Left lung (tissue), 4 donors: ENCODE measurements at regions not wholly inside any gene's neighbourhood (a gene's known extent, or its start where the extent isn't known, plus 50 kb on each side); places are given as distances from the start of the nearest gene placed in this dataset.

Experiments
- ATAC-seq: fragments of 200-7000 bp; cut with Tn5 transposase; one replicate; pipeline ENCODE4 v1.9.1; 2020; ENCODE audit warnings: moderate library complexity
- DNase-seq, 4 donors: peaks; one replicate each; pipeline ENCODE4 v3.0.0-alpha.2; 2013 to 2020
- H3K27ac ChIP-seq, 2 donors: fragments of 200-600 bp; sonication (generic) in 1 of 2; one replicate each; pipeline versions ENCODE4 v1.5.0 to v1.8.0; 2020 to 2021
- H3K27me3 ChIP-seq, 2 donors: fragments of 200-600 bp; sonication (generic) in 1 of 2; one replicate each; pipeline versions ENCODE4 v1.5.0 to v1.8.0; 2020 to 2021
- H3K36me3 ChIP-seq, 2 donors: fragments of 200-600 bp; sonication (generic) in 1 of 2; one replicate each; pipeline versions ENCODE4 v1.5.0 to v1.8.0; 2020 to 2021
- H3K4me1 ChIP-seq, 2 donors: fragments of 200-600 bp; one replicate each; pipeline ENCODE4 v1.8.0; 2021
- H3K4me3 ChIP-seq, 2 donors: fragments of 200-600 bp; sonication (generic) in 1 of 2; one replicate each; pipeline versions ENCODE4 v1.5.0 to v1.8.0; 2020 to 2021; ENCODE audit warnings: mild to moderate bottlenecking in 1 of 2
- H3K9me3 ChIP-seq, 2 donors: fragments of 200-600 bp; sonication (generic) in 1 of 2; one replicate each; pipeline versions ENCODE4 v1.5.0 to v1.8.0; 2020 to 2021
- intact Hi-C, 2 donors: fragments of 100-400 bp; cut with DNase I; formaldehyde crosslinking; loops; one replicate each; pipeline versions ENCODE4 v1.11.2 to v1.14.2; 2022
- TF ChIP-seq, protein P1 (sequence below), 2 donors: fragments of 200-600 bp; sonication (generic) in 1 of 2; IDR thresholded peaks; one replicate each; pipeline versions ENCODE4 v1.5.0 to v1.8.0; 2021; ENCODE audit warnings: antibody characterized with exemption in 2 of 2
- donor health status: DM: no; HTN: yes; CAD: no.
- donor health status: DM: no; HTN: no; CAD: no.

DNA sequence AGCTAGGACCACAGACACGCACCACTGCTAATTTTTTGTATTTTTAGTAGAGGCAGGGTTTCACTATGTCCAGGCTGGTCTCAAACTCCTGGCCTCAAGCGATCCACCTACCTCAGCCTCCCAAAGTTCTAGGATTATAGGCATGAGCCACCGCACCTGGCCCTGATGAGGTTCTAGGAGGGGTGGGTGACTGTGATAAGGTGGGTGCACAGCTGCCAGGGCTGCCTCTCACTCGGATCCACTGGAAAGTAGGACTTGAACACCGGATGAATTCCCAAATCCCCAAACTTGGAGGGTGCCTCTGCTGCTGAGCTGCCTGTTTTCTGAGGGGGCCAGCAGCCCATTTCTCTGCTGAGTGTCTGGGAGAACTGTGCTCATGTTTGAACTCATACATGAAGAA lies 68.2 kb upstream of the PARP1 start:
- DNase-seq, result no peak
- Histone ChIP-seq H3K4me1 (no peaks in the 10 kb centered on the region), H3K36me3 (no peaks in the 10 kb centered on the region), H3K4me3 (no peak overlapping the region), H3K27me3 (no peaks in the 10 kb centered on the region), H3K27ac (no peak overlapping the region), H3K9me3 (no peaks in the 10 kb centered on the region)
- ATAC-seq, result no peak
- intact Hi-C loops, result no loop called here
- TF ChIP-seq, protein P1, sequence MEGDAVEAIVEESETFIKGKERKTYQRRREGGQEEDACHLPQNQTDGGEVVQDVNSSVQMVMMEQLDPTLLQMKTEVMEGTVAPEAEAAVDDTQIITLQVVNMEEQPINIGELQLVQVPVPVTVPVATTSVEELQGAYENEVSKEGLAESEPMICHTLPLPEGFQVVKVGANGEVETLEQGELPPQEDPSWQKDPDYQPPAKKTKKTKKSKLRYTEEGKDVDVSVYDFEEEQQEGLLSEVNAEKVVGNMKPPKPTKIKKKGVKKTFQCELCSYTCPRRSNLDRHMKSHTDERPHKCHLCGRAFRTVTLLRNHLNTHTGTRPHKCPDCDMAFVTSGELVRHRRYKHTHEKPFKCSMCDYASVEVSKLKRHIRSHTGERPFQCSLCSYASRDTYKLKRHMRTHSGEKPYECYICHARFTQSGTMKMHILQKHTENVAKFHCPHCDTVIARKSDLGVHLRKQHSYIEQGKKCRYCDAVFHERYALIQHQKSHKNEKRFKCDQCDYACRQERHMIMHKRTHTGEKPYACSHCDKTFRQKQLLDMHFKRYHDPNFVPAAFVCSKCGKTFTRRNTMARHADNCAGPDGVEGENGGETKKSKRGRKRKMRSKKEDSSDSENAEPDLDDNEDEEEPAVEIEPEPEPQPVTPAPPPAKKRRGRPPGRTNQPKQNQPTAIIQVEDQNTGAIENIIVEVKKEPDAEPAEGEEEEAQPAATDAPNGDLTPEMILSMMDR (IDR thresholded peaks at IDR 0.05), result no peak

DNA sequence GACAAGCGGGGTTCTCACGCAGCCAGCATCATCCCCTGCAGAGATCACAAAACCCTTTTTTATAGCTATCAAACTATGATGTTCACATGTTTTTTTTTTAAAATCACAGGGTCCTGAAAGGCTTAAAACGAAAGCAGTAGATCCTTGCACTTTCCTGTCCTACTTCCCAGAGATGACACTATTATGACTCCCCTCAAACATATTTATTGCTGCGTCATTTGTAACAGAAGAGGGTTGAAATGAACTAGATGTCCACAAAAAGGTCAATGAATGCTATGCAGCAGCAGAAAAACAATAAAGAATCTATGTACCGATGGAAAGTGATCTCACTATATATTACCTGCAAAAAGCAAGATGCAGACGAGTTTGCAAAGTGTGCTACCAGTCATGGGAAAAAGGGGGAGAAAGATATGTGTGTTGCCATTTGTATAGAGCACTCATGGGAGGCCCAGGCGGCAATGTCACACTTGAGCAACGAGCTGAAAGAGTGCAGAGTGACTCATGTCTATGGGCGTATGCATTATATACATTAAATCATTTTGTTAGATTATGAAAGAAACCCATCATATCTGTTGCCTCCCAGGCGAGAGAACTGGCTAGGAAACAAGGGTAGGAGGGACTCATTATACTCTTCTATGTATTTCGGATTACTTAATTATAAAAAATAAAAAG lies 68.9 kb upstream of the PARP1 start:
- DNase-seq, result no peak
- Histone ChIP-seq H3K27me3 (no peaks in the 10 kb centered on the region), H3K9me3 (no peaks in the 10 kb centered on the region), H3K4me1 (no peaks in the 10 kb centered on the region), H3K36me3 (no peaks in the 10 kb centered on the region), H3K4me3 (no peak overlapping the region), H3K27ac (no peak overlapping the region)
- intact Hi-C loops, result no loop called here
- ATAC-seq, result no peak
- TF ChIP-seq, protein P1 (IDR thresholded peaks at IDR 0.05), result no peak

DNA sequence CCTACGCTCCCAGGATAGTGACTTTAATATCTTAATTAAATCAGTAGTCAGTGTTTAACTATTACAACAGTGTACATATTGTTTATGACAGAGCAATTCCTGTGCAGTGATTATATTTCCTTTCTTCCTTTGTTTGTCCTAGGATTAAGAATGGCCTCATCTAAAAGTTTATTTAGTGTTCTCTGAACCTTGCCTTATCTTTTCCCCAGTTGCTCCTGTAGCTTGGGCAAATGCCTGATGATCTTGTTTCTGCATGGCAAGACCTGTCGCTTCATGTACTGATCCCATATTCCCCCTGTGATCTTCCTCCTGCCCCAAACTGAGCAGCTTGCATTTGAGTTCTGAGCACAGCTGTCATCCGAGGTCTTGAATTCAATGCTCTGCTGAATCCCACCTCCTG lies 69.1 kb upstream of the STUM start:
- no peaks in the 10 kb centered on the region for H3K4me1 ChIP-seq
- intact Hi-C loops, result no loop called here
- no peak overlapping the region for H3K4me3 ChIP-seq
- no peaks in the 10 kb centered on the region for H3K27me3 ChIP-seq
- TF ChIP-seq, protein P1 (IDR thresholded peaks at IDR 0.05), result no peak
- H3K27ac ChIP-seq, result no peak overlapping the region
- ATAC-seq (no peak), DNase-seq (no peak)
- H3K9me3 ChIP-seq, result no peaks in the 10 kb centered on the region
- no peaks in the 10 kb centered on the region for H3K36me3 ChIP-seq

DNA sequence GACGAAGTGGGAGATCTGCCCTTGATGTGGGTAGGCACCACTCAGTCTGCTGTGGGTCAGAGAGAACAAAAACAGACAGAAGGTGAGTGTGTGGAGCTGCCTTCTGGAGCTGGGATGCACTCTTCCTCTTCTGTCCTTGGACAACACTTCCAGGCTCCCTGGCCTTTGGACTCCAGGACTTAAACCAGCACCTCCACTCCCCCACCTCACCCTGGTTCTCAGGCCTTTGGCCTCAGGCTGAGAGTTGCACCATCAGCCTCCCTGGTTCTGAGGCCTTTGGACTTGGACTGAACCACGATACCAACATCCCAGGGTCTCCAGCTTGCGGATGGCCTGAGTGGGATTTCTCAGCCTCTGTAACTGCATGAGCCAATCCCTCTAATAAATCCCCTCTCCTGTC lies 68.1 kb upstream of the STUM start:
- intact Hi-C loops, result no loop called here
- Histone ChIP-seq H3K9me3 (no peaks in the 10 kb centered on the region), H3K4me1 (no peaks in the 10 kb centered on the region), H3K4me3 (no peak overlapping the region), H3K36me3 (no peaks in the 10 kb centered on the region), H3K27me3 (no peaks in the 10 kb centered on the region), H3K27ac (no peak overlapping the region)
- TF ChIP-seq, protein P1 (IDR thresholded peaks at IDR 0.05), result no peak
- ATAC-seq (no peak), DNase-seq (no peak)

DNA sequence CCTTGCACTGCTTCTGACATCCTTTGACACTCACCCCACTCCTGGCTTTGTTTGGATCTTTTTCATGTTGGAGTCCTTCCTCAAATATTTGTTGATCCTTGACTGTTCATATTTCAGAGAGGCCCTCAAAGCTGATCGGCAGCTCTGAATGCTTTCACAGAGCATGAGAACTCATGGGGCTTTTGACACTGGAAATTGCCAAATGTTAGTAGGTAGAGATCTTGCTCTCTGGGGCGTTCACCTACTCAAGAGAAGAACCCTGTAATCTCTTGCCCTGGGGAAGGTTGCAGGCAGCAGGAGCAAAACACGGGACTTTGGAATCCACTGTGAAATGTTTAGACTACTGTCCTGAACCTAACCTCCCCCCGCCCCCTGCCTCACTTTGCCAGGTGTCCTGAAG lies 67.4 kb upstream of the STUM start:
- intact Hi-C loops, result no loop called here
- peak; percentile 67 for ATAC-seq

More for the DNA sequence above, 67.4 kb upstream of the STUM start:
- no peak overlapping the region for H3K4me3 ChIP-seq
- H3K36me3 ChIP-seq, result no peaks in the 10 kb centered on the region
- H3K27me3 ChIP-seq, result no peaks in the 10 kb centered on the region
- no peak overlapping the region for H3K27ac ChIP-seq
- TF ChIP-seq, protein P1 (IDR thresholded peaks at IDR 0.05), result no peak
- peak in 2 of 4 donors; percentile 5 to 14 for DNase-seq
- H3K4me1 ChIP-seq, result no peaks in the 10 kb centered on the region
- no peaks in the 10 kb centered on the region for H3K9me3 ChIP-seq
